Ovary (tissue), 7 donors: ENCODE measurements at regions not wholly inside any gene's neighbourhood (a gene's known extent, or its start where the extent isn't known, plus 50 kb on each side); places are given as distances from the start of the nearest gene placed in this dataset.

ENCODE experiments used
- DNase-seq, 5 donors: peaks; one replicate each; pipeline ENCODE4 v3.0.0-alpha.2; 2019 to 2020
- H3K27ac ChIP-seq, 2 donors: fragments of 200-600 bp; one replicate each; pipeline versions ENCODE4 v1.5.1 to v1.8.0; 2019 to 2022
- H3K27me3 ChIP-seq: fragments of 200-600 bp; one replicate; pipeline ENCODE4 v1.8.0; 2022
- H3K36me3 ChIP-seq: fragments of 200-600 bp; sonication (generic); one replicate; pipeline ENCODE4 v1.5.1; 2019
- H3K4me1 ChIP-seq: one replicate; pipeline ENCODE4 v1.8.1; 2013; ENCODE audit warnings: mild to moderate bottlenecking, moderate library complexity; ENCODE audit not compliant: insufficient read depth
- H3K4me3 ChIP-seq: fragments of 200-600 bp; sonication (generic); one replicate; pipeline ENCODE4 v1.5.1; 2017
- H3K9me3 ChIP-seq, 2 donors: fragments of 200-600 bp in 1 of 2; sonication (generic) in 1 of 2; one replicate each; pipeline versions ENCODE4 v1.5.1 to v1.8.1; 2013 to 2019; ENCODE audit warnings: mild to moderate bottlenecking in 1 of 2, moderate library complexity in 1 of 2
- CTCF ChIP-seq, 3 donors: fragments of 450-650 bp in 2 of 3; fragments of 200-600 bp in 1 of 3; IDR thresholded peaks; one replicate each; pipeline versions ENCODE4 v1.5.1 to v1.8.0; 2016 to 2022; ENCODE audit warnings: antibody characterized with exemption in 3 of 3, mild to moderate bottlenecking in 1 of 3
- EP300 ChIP-seq: sonication (generic); formaldehyde crosslinking; IDR thresholded peaks from one replicate; pipeline ENCODE4 v1.6.1; 2017; ENCODE audit warnings: antibody characterized with exemption
- POLR2A ChIP-seq: fragments of 450-650 bp; IDR thresholded peaks from one replicate; pipeline ENCODE4 v1.6.1; 2017; ENCODE audit warnings: antibody characterized with exemption, mild to moderate bottlenecking, moderate library complexity
- WGBS, 3 donors: extraction: QIAGEN DNeasy Blood & Tissue Kit in 1 of 3; methylation state at CpG; one replicate each; pipeline versions ENCODE4 v1.1.5 to v1.1.7; 2013 to 2017; 5-methylcytosine and 5-hydroxymethylcytosine counted together
- intact Hi-C, 4 donors: fragments of 100-400 bp; cut with DNase I; formaldehyde crosslinking; loops; one replicate each; pipeline versions ENCODE4 v1.11.0 to v1.15.1; 2022 to 2023
- donor health status: DM: no; HTN: no; CAD: no; lungs with moderate emphysema.
- donor health status: DM: no; HTN: no; CAD: no.
- donor health status: Bipolar disorder and iron deficiency.
- donor health status: DM: no; HTN: no; CAD: no.
- donor health status: DM: yes; HTN: yes; CAD: no.

GRCh38 chr11:127574478-127574877 is 573.9 kb upstream of the KIRREL3 start:
- intact Hi-C loops, result no loop called here
- TF ChIP-seq CTCF (IDR thresholded peaks at IDR 0.05) (no peak), EP300 (no peak), POLR2A (no peak)
- no peak overlapping the region for H3K27ac ChIP-seq
- no peaks in the 10 kb centered on the region for H3K36me3 ChIP-seq
- no peak for DNase-seq
- no peaks in the 10 kb centered on the region for H3K27me3 ChIP-seq
- H3K4me3 ChIP-seq, result no peak overlapping the region
- H3K4me1 ChIP-seq, result no peaks in the 10 kb centered on the region
- no peaks in the 10 kb centered on the region for H3K9me3 ChIP-seq
- 42 to 51% (median 49%) methylated on average over 5 of the region's 5 CpGs for WGBS, 3 donors

GRCh38 chr11:127568891-127569290 is 568.3 kb upstream of the KIRREL3 start:
- intact Hi-C loops, result no loop called here

GRCh38 chr11:127567237-127567932 is 566.8 kb upstream of the KIRREL3 start:
- TF ChIP-seq EP300 (no peak), POLR2A (no peak), CTCF (IDR thresholded peaks at IDR 0.05) (no peak)
- no peaks in the 10 kb centered on the region for H3K36me3 ChIP-seq
- intact Hi-C loops, result no loop called here
- no peaks in the 10 kb centered on the region for H3K4me1 ChIP-seq
- H3K27me3 ChIP-seq, result no peaks in the 10 kb centered on the region
- H3K4me3 ChIP-seq, result no peak overlapping the region
- WGBS, 3 donors, result 52 to 64% (median 56%) methylated on average over 2 of the region's 2 CpGs
- no peak overlapping the region for H3K27ac ChIP-seq
- no peak for DNase-seq
- no peaks in the 10 kb centered on the region for H3K9me3 ChIP-seq

More at GRCh38 chr11:127568891-127569290, 568.3 kb upstream of the KIRREL3 start:
- no peaks in the 10 kb centered on the region for H3K36me3 ChIP-seq
- H3K4me1 ChIP-seq, result no peaks in the 10 kb centered on the region
- no peak overlapping the region for H3K4me3 ChIP-seq
- H3K27ac ChIP-seq, result no peak overlapping the region
- H3K27me3 ChIP-seq, result no peaks in the 10 kb centered on the region
- no peaks in the 10 kb centered on the region for H3K9me3 ChIP-seq
- TF ChIP-seq CTCF (IDR thresholded peaks at IDR 0.05) (no peak), POLR2A (no peak), EP300 (no peak)
- DNase-seq, result no peak
- 72 to 82% (median 75%) methylated on average over 3 of the region's 3 CpGs for WGBS, 3 donors

DNA sequence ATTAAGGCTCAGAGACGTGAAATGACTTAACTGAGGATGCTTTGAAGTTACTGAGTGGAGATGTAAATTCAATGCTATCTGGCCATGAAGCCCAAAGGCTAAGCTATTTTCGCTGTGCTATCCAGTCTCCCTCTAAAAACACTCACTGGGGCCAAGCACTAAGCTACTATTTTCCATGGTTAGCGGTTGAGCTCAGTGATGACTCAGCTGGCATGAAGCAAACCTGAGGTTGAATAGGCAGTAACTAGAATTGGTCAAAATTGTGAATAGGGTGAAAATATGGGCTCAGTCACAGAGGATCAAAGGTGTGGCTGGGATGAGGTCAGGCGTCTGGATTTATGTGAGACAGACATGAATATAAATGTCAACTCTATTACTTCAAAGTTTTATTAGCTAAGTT is 564.2 kb upstream of the KIRREL3 start:
- no peak for TF ChIP-seq CTCF (IDR thresholded peaks at IDR 0.05)
- TF ChIP-seq EP300, result no peak
- no peak for TF ChIP-seq POLR2A
- no peaks in the 10 kb centered on the region for H3K9me3 ChIP-seq
- no peaks in the 10 kb centered on the region for H3K27me3 ChIP-seq
- WGBS, 3 donors, result 77 to 82% (median 81%) methylated on average over 4 of the region's 4 CpGs
- no peaks in the 10 kb centered on the region for H3K4me1 ChIP-seq
- no peak overlapping the region for H3K27ac ChIP-seq
- no peak for DNase-seq
- H3K4me3 ChIP-seq, result no peak overlapping the region
- intact Hi-C loops, result no loop called here
- H3K36me3 ChIP-seq, result no peaks in the 10 kb centered on the region
